Suprapubic skin (tissue), 4 donors: ENCODE measurements at regions not wholly inside any gene's neighbourhood (a gene's known extent, or its start where the extent isn't known, plus 50 kb on each side); places are given as distances from the start of the nearest gene placed in this dataset.

Source experiments
- DNase-seq, 2 donors: peaks; one replicate each; pipeline ENCODE4 v3.0.0-alpha.2; 2019; ENCODE audit warnings: low spot score in 2 of 2
- H3K27ac ChIP-seq: fragments of 200-600 bp; sonication (generic); one replicate; pipeline ENCODE4 v1.5.1; 2019
- H3K27me3 ChIP-seq: fragments of 200-600 bp; sonication (generic); one replicate; pipeline ENCODE4 v1.5.1; 2019
- H3K36me3 ChIP-seq: fragments of 200-600 bp; sonication (generic); one replicate; pipeline ENCODE4 v1.5.1; 2019
- H3K4me1 ChIP-seq: fragments of 200-600 bp; sonication (generic); one replicate; pipeline ENCODE4 v1.5.1; 2019
- H3K4me3 ChIP-seq: fragments of 200-600 bp; sonication (generic); one replicate; pipeline ENCODE4 v1.5.1; 2019; ENCODE audit warnings: mild to moderate bottlenecking
- H3K9me3 ChIP-seq: fragments of 200-600 bp; sonication (generic); one replicate; pipeline ENCODE4 v1.5.1; 2019
- CTCF ChIP-seq, 2 donors: fragments of 200-600 bp in 1 of 2; fragments of 450-650 bp in 1 of 2; sonication (generic) in 1 of 2; IDR thresholded peaks; one replicate each; pipeline ENCODE4 v1.5.1; 2016 to 2019; ENCODE audit warnings: antibody characterized with exemption in 2 of 2, mild to moderate bottlenecking in 1 of 2, moderate library complexity in 1 of 2
- EP300 ChIP-seq: sonication (generic); formaldehyde crosslinking; IDR thresholded peaks from one replicate; pipeline ENCODE4 v1.6.1; 2017; ENCODE audit warnings: antibody characterized with exemption
- POLR2A ChIP-seq, 2 donors: fragments of 450-650 bp; IDR thresholded peaks; one replicate each; pipeline ENCODE4 v1.6.1; 2017; ENCODE audit warnings: antibody characterized with exemption in 2 of 2, mild to moderate bottlenecking in 2 of 2, moderate library complexity in 2 of 2
- POLR2AphosphoS5 ChIP-seq, 3 donors: sonication (generic); formaldehyde crosslinking; IDR thresholded peaks; one replicate each; pipeline ENCODE4 v1.6.1; 2017; ENCODE audit warnings: antibody characterized with exemption in 3 of 3
- WGBS: methylation state at CpG from one replicate; pipeline ENCODE4 v1.1.5; 2018; 5-methylcytosine and 5-hydroxymethylcytosine counted together

DNA sequence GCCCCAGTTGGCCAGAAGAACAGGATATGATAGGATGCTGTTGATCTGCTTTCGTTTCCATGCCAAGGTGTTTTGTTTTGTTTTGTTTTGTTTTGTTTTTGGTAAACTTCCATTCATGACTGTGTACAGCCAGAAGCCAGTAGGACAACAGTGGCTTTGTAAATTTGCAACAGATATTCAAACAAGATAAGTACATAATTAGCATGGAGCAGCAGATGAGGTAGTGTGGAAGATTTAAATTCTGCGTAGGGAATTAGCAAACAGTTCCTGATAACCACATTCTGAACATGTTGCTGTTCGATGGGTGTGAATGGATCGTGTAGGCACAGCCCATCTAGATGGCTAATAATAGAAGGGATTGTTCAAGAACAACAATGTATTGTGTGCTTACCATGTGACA lies 1080.1 kb upstream of the RBFOX1 start:
- no peaks in the 10 kb centered on the region for H3K27me3 ChIP-seq
- no peaks in the 10 kb centered on the region for H3K4me1 ChIP-seq
- no peak overlapping the region for H3K4me3 ChIP-seq
- H3K36me3 ChIP-seq, result no peaks in the 10 kb centered on the region
- H3K27ac ChIP-seq, result no peak overlapping the region
- TF ChIP-seq POLR2AphosphoS5 (IDR thresholded peaks at IDR 0.05), result no peak
- TF ChIP-seq POLR2A (IDR thresholded peaks at IDR 0.05), result no peak
- TF ChIP-seq CTCF (IDR thresholded peaks at IDR 0.05), result no peak
- no peak for TF ChIP-seq EP300
- DNase-seq, result no peak
- WGBS, result 80% methylated on average over 4 of the region's 4 CpGs
- H3K9me3 ChIP-seq, result peaks cover 4% of the 10 kb centered on the region

GRCh38 chr16:6250511-6250910 lies 1082.1 kb upstream of the RBFOX1 start:
- H3K9me3 ChIP-seq, result peaks cover 4% of the 10 kb centered on the region
- H3K27me3 ChIP-seq, result no peaks in the 10 kb centered on the region
- H3K4me3 ChIP-seq, result no peak overlapping the region
- H3K36me3 ChIP-seq, result no peaks in the 10 kb centered on the region
- DNase-seq, result no peak
- H3K27ac ChIP-seq, result no peak overlapping the region
- WGBS, result 66% methylated on average over 3 of the region's 3 CpGs
- TF ChIP-seq POLR2A (IDR thresholded peaks at IDR 0.05) (no peak), CTCF (IDR thresholded peaks at IDR 0.05) (no peak), EP300 (no peak), POLR2AphosphoS5 (IDR thresholded peaks at IDR 0.05) (no peak)
- H3K4me1 ChIP-seq, result no peaks in the 10 kb centered on the region

DNA sequence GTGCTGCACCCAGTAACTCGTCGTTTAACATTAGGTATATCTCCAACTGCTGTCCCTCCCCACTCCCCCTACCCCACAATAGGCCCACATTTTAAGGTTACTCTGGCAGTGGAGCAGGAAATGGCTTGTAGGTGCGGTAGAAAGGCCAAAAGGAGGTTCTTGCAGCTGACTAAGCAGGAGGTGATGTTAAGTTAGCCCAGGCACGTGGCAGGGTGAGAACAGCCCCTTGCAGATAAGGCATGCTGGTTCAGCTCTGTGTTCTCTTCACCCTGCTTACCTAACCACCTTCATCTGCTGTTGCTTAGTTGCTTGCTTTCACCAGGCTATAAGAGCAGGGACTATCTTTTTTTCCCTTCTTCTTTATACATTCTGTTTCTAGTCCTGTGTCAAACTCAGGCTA lies 1082.8 kb upstream of the RBFOX1 start:
- TF ChIP-seq EP300, result no peak
- no peak for TF ChIP-seq CTCF (IDR thresholded peaks at IDR 0.05)
- TF ChIP-seq POLR2A (IDR thresholded peaks at IDR 0.05), result no peak
- TF ChIP-seq POLR2AphosphoS5 (IDR thresholded peaks at IDR 0.05), result no peak
- H3K9me3 ChIP-seq, result peaks cover 4% of the 10 kb centered on the region
- no peaks in the 10 kb centered on the region for H3K36me3 ChIP-seq
- DNase-seq, result no peak
- no peaks in the 10 kb centered on the region for H3K4me1 ChIP-seq
- 66% methylated on average over 4 of the region's 4 CpGs for WGBS
- H3K27me3 ChIP-seq, result no peaks in the 10 kb centered on the region
- no peak overlapping the region for H3K4me3 ChIP-seq
- no peak overlapping the region for H3K27ac ChIP-seq

- Histone ChIP-seq H3K27me3 (no peaks in the 10 kb centered on the region), H3K9me3 (peaks cover 4% of the 10 kb centered on the region), H3K36me3 (no peaks in the 10 kb centered on the region), H3K4me1 (no peaks in the 10 kb centered on the region), H3K27ac (no peak overlapping the region), H3K4me3 (no peak overlapping the region)
- DNase-seq, result no peak
- WGBS, result 91% methylated on average over 4 of the region's 4 CpGs
- TF ChIP-seq POLR2A (IDR thresholded peaks at IDR 0.05), result no peak
- TF ChIP-seq EP300, result no peak
- TF ChIP-seq CTCF (IDR thresholded peaks at IDR 0.05), result no peak
- no peak for TF ChIP-seq POLR2AphosphoS5 (IDR thresholded peaks at IDR 0.05)
These were observed 1084.4 kb upstream of the RBFOX1 start for GRCh38 chr16:6248199-6248598.

DNA sequence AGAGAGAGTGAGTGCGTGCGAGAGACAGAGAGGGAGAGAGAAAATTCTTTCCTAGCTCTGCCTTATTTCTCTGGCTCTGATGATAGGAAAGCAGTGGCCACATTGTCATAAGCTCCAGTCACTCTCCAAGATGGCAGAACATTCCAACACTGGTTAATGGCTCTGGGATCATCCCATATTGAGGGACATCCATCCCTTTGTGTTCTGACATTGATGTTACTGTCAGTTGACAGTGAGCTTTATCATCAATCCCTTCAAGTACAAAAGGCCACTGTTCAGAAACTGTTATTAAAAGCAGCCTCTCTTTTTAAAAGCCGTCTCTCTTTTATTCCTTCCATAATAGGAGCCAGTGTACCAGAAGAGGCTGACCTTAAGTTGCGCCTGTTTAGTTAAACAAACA lies 1084.9 kb upstream of the RBFOX1 start:
- TF ChIP-seq EP300 (no peak), CTCF (IDR thresholded peaks at IDR 0.05) (no peak), POLR2AphosphoS5 (IDR thresholded peaks at IDR 0.05) (no peak), POLR2A (IDR thresholded peaks at IDR 0.05) (no peak)
- Histone ChIP-seq H3K27ac (no peak overlapping the region), H3K4me3 (no peak overlapping the region), H3K27me3 (no peaks in the 10 kb centered on the region), H3K36me3 (no peaks in the 10 kb centered on the region), H3K9me3 (peaks cover 4% of the 10 kb centered on the region), H3K4me1 (no peaks in the 10 kb centered on the region)
- DNase-seq, result no peak
- 88% methylated on average over 4 of the region's 4 CpGs for WGBS
